GM18873 (cell line): ENCODE measurements at regions not wholly inside any gene's neighbourhood (a gene's known extent, or its start where the extent isn't known, plus 50 kb on each side); places are given as distances from the start of the nearest gene placed in this dataset.
"Not testable (repeated sequence)": the region's sequence is repeated elsewhere in the genome, so short reads cannot be mapped to it uniquely, and the experiment has no call there.

Experiments
- ATAC-seq: cut with Tn5 transposase; IDR thresholded peaks from one replicate; pipeline ENCODE4 v1.9.1; 2021; ENCODE audit warnings: mild to moderate bottlenecking, moderate library complexity, moderate number of reproducible peaks; ENCODE audit not compliant: unreplicated experiment, low FRiP score

- ATAC-seq, result no peak
Observed at GRCh38 chr10:52368725-52369124, 54.6 kb downstream of the DKK1 start.

GRCh38 chr10:52374207-52374606 is 60.1 kb downstream of the DKK1 start:
- ATAC-seq, result not testable (repeated sequence)

GRCh38 chr10:52376694-52377354 is 62.7 kb downstream of the DKK1 start:
- no peak for ATAC-seq

GRCh38 chr10:52378124-52378523 is 64.0 kb downstream of the DKK1 start:
- ATAC-seq, result no peak

- ATAC-seq, result no peak
Observed at GRCh38 chr10:52379287-52379686, 65.2 kb downstream of the DKK1 start.

GRCh38 chr10:52383088-52383487 is 69.0 kb downstream of the DKK1 start:
- ATAC-seq, result no peak

- ATAC-seq, result no peak
Observed at GRCh38 chr10:52387744-52388143, 73.7 kb downstream of the DKK1 start.

- ATAC-seq, result no peak
Observed at GRCh38 chr10:52390388-52390787, 76.3 kb downstream of the DKK1 start.

- no peak for ATAC-seq
Observed at GRCh38 chr10:52391927-52392602, 78.0 kb downstream of the DKK1 start.

GRCh38 chr10:52394246-52394645 is 80.2 kb downstream of the DKK1 start:
- ATAC-seq, result no peak

- ATAC-seq, result no peak
Observed at GRCh38 chr10:52400562-52400961, 86.5 kb downstream of the DKK1 start.

- not testable (repeated sequence) for ATAC-seq
Observed at GRCh38 chr10:52403801-52404200, 89.7 kb downstream of the DKK1 start.

- ATAC-seq, result no peak
Observed at GRCh38 chr10:52409195-52409594, 95.1 kb downstream of the DKK1 start.

- ATAC-seq, result no peak
Observed at GRCh38 chr10:52409928-52410327, 95.8 kb downstream of the DKK1 start.

- no peak for ATAC-seq
Observed at GRCh38 chr10:52410916-52411315, 96.8 kb downstream of the DKK1 start.

GRCh38 chr10:52419281-52419680 is 105.2 kb downstream of the DKK1 start:
- ATAC-seq, result no peak

GRCh38 chr10:52420656-52421055 is 106.6 kb downstream of the DKK1 start:
- no peak for ATAC-seq

- no peak for ATAC-seq
Observed at GRCh38 chr10:52423369-52423768, 109.3 kb downstream of the DKK1 start.

GRCh38 chr10:52424341-52424740 is 110.3 kb downstream of the DKK1 start:
- ATAC-seq, result no peak

- no peak for ATAC-seq
Observed at GRCh38 chr10:52434734-52435133, 120.7 kb downstream of the DKK1 start.

- ATAC-seq, result no peak
Observed at GRCh38 chr10:52436664-52437063, 122.6 kb downstream of the DKK1 start.

GRCh38 chr10:52437205-52437646 is 123.1 kb downstream of the DKK1 start:
- ATAC-seq, result no peak
